K562 (cell line): ENCODE measurements at regions not wholly inside any gene's neighbourhood (a gene's known extent, or its start where the extent isn't known, plus 50 kb on each side); places are given as distances from the start of the nearest gene placed in this dataset.

Source experiments
- ATAC-seq: fragments of 200-7000 bp; cut with Tn5 transposase; 3 replicates; pipeline ENCODE4 v1.9.1; 2020; ENCODE audit warnings: moderate library complexity
- BruUV-seq: library from RNA; stranded (reverse); fragments of 400-500 nt; replicated peaks from 2 replicates; lab custom pipeline; 2021; lab: Mats Ljungman, UMichigan
- CTCF ChIA-PET: fragments of 300-600 bp; formaldehyde crosslinking; extraction: SDS; loops from one replicate; lab custom pipeline; 2021; ENCODE audit warnings: low intra/inter-chr PET ratio; lab: Yijun Ruan, JAX
- POLR2A ChIA-PET: fragments of 300-600, 350-650 bp; sonication (Branson Sonifier 250); formaldehyde crosslinking; extraction: SDS; loops from one replicate; lab custom pipeline; 2021; ENCODE audit warnings: antibody characterized with exemption, inconsistent platforms; lab: Yijun Ruan, JAX
- DNase-seq, 4 experiments: peaks; one replicate each; pipeline versions ENCODE4 v3.0.0 to v3.0.0-alpha.2; 2011 to 2018; ENCODE audit warnings: low spot score in 3 of 4, mixed read lengths in 3 of 4; ENCODE audit errors: extremely low read depth in 1 of 4
- FAIRE-seq: peaks from 2 replicates; lab custom pipeline; 2011; peaks lifted over from hg19 to GRCh38; lab: Jason Lieb, UNC
- H2AFZ ChIP-seq: 2 replicates; pipeline ENCODE4 v1.6.0; 2011; ENCODE audit warnings: low read depth, low read length, control low read depth, inconsistent platforms
- H3K27ac ChIP-seq: fragments of 200-600 bp; 3 replicates; pipeline ENCODE4 v1.8.0; 2011; ENCODE audit warnings: low read depth, mild to moderate bottlenecking, control low read depth, inconsistent platforms, low read length, moderate library complexity, mixed read lengths; ENCODE audit errors: extremely low read depth
- H3K27me3 ChIP-seq, 2 experiments: fragments of 300-600 bp in 1 of 2; 2 replicates in 1 of 2; 3 replicates in 1 of 2; pipeline versions ENCODE4 v1.6.0 to v1.8.0; 2011; ENCODE audit warnings: inconsistent platforms in 2 of 2, low read length in 2 of 2, mild to moderate bottlenecking in 1 of 2, mixed read lengths in 1 of 2, moderate library complexity in 1 of 2; ENCODE audit not compliant: control insufficient read depth in 2 of 2, insufficient read depth in 2 of 2
- H3K36me3 ChIP-seq: fragments of 300-600 bp; 3 replicates; pipeline ENCODE4 v1.8.0; 2011; ENCODE audit warnings: mild to moderate bottlenecking, low read length, inconsistent platforms; ENCODE audit not compliant: control insufficient read depth, insufficient read depth
- H3K4me1 ChIP-seq, 2 experiments: fragments of 200-600 bp in 1 of 2; replicated peaks in 1 of 2; 2 replicates in 1 of 2; 3 replicates in 1 of 2; pipeline versions ENCODE4 v1.5.1 to v1.8.0; 2011; ENCODE audit warnings: inconsistent platforms in 2 of 2, low read length in 2 of 2, mild to moderate bottlenecking in 1 of 2, mixed read lengths in 1 of 2, moderate library complexity in 1 of 2; ENCODE audit not compliant: control insufficient read depth in 2 of 2, insufficient read depth in 2 of 2
- H3K4me2 ChIP-seq: 2 replicates; pipeline ENCODE4 v1.6.1; 2011; ENCODE audit warnings: low read length, control low read depth, inconsistent platforms, mixed read lengths; ENCODE audit not compliant: insufficient read depth
- H3K4me3 ChIP-seq: fragments of 200-600 bp; sonication (generic), shearing (Covaris generic); 2 replicates; pipeline ENCODE4 v1.5.1; 2016; ENCODE audit warnings: control low read depth, inconsistent platforms
- H3K79me2 ChIP-seq: fragments of 200-600 bp; 3 replicates; pipeline ENCODE4 v1.8.0; 2011; ENCODE audit warnings: low read length, inconsistent platforms; ENCODE audit not compliant: control insufficient read depth, insufficient read depth
- H3K9ac ChIP-seq, 2 experiments: 2 replicates each; pipeline versions ENCODE4 v1.6.0 to v1.6.1; 2011; ENCODE audit warnings: low read depth in 2 of 2, low read length in 2 of 2, control low read depth in 1 of 2, inconsistent platforms in 1 of 2, mild to moderate bottlenecking in 1 of 2, mixed read lengths in 1 of 2; ENCODE audit not compliant: insufficient read depth in 1 of 2
- H3K9me1 ChIP-seq: one replicate; pipeline ENCODE4 v1.6.0; 2011; ENCODE audit warnings: inconsistent platforms, mild to moderate bottlenecking, low read length, moderate library complexity; ENCODE audit not compliant: control insufficient read depth, insufficient read depth
- H3K9me3 ChIP-seq: replicated peaks from 2 replicates; pipeline ENCODE4 v1.5.1; 2011; ENCODE audit warnings: low read depth, low read length, inconsistent platforms; ENCODE audit not compliant: control insufficient read depth, insufficient read depth
- H4K20me1 ChIP-seq: replicated peaks from 2 replicates; pipeline ENCODE4 v1.6.1; 2011; ENCODE audit warnings: low read length, inconsistent platforms, mixed read lengths; ENCODE audit not compliant: control insufficient read depth, insufficient read depth
- CAMTA2 ChIP-seq: fragments of 250-450 bp; sonication (Bioruptor Pico); conservative IDR thresholded peaks from 2 replicates; pipeline ENCODE4 v1.5.1; 2022
- CREB5 ChIP-seq: fragments of 250-450 bp; sonication (Bioruptor Pico); IDR thresholded peaks from 2 replicates; pipeline ENCODE4 v1.5.0; 2020; ENCODE audit warnings: mild to moderate bottlenecking
- FOXP1 ChIP-seq: sonication (generic); formaldehyde crosslinking; IDR thresholded peaks from 2 replicates; pipeline ENCODE4 v1.8.0; 2022; ENCODE audit warnings: mild to moderate bottlenecking, missing genetic modification reagents
- HNRNPUL1 ChIP-seq: fragments of 200-400 bp; formaldehyde crosslinking; IDR thresholded peaks from 2 replicates; pipeline ENCODE4 v1.6.1; 2017; ENCODE audit warnings: low read length
- MXD1 ChIP-seq: fragments of 250-450 bp; sonication (Bioruptor Pico); IDR thresholded peaks from 2 replicates; pipeline ENCODE4 v1.8.0; 2021; ENCODE audit warnings: borderline replicate concordance, mild to moderate bottlenecking, moderate library complexity; ENCODE audit not compliant: poor library complexity, severe bottlenecking
- NFIX ChIP-seq: fragments of 250-450 bp; sonication (Bioruptor Pico); IDR thresholded peaks from 2 replicates; pipeline ENCODE4 v1.4.0; 2020; ENCODE audit warnings: low read depth, mild to moderate bottlenecking, moderate library complexity
- NKRF ChIP-seq: fragments of 450-650 bp; IDR thresholded peaks from 2 replicates; pipeline ENCODE4 v1.6.1; 2016; ENCODE audit warnings: borderline replicate concordance
- PTRF ChIP-seq: fragments of 450-650 bp; IDR thresholded peaks from 2 replicates; pipeline ENCODE4 v1.6.1; 2016; ENCODE audit warnings: mild to moderate bottlenecking, missing genetic modification characterization, missing compliant biosample characterization
- SIRT6 ChIP-seq: IDR thresholded peaks from one replicate; pipeline ENCODE4 v1.6.1; 2012; ENCODE audit warnings: low read depth, mild to moderate bottlenecking, control low read depth, inconsistent platforms, low read length, moderate library complexity
- SRSF7 ChIP-seq: fragments of 200-400 bp; formaldehyde crosslinking; optimal IDR thresholded peaks from 2 replicates; pipeline ENCODE3; 2017; ENCODE audit warnings: mild to moderate bottlenecking, low read depth, low read length
- STAG1 ChIP-seq: sonication (generic); formaldehyde crosslinking; IDR thresholded peaks from 2 replicates; pipeline ENCODE4 v1.5.0; 2020; ENCODE audit warnings: missing genetic modification reagents, borderline replicate concordance
- STAT6 ChIP-seq: sonication (generic); formaldehyde crosslinking; IDR thresholded peaks from 2 replicates; pipeline ENCODE4 v1.8.1; 2023; ENCODE audit warnings: mild to moderate bottlenecking, missing genetic modification reagents
- ZNF232 ChIP-seq: sonication (generic); formaldehyde crosslinking; IDR thresholded peaks from 2 replicates; pipeline ENCODE4 v1.8.0; 2022; ENCODE audit warnings: mild to moderate bottlenecking, missing genetic modification reagents
- ZNF280A ChIP-seq: fragments of 450-650 bp; IDR thresholded peaks from 2 replicates; pipeline ENCODE4 v1.6.1; 2018; ENCODE audit warnings: mild to moderate bottlenecking, low read depth; ENCODE audit not compliant: partially characterized antibody
- ZNF79 ChIP-seq: fragments of 250-450 bp; sonication (Bioruptor Pico); IDR thresholded peaks from 2 replicates; pipeline ENCODE4 v1.4.0; 2020; ENCODE audit warnings: low read depth, mild to moderate bottlenecking, moderate library complexity
- WGBS: fragments of 100-300 bp; shearing (Covaris generic); methylation state at CpG from one replicate; pipeline ENCODE4 v1.1.6; 2016; ENCODE audit warnings: low coverage, mixed read lengths; ENCODE audit not compliant: insufficient coverage; ENCODE audit errors: missing lambda C conversion rate; 5-methylcytosine and 5-hydroxymethylcytosine counted together
- in situ Hi-C: fragments of 300-500 bp; cut with MboI; formaldehyde crosslinking; loops from 4 replicates; pipeline ENCODE4 v1.15.0; 2018; ENCODE audit warnings: inconsistent platforms, mixed read lengths
- intact Hi-C: fragments of 100-400 bp; cut with micrococcal nuclease; formaldehyde crosslinking; loops from 2 replicates; pipeline ENCODE4 v1.14.2; 2022

- H3K79me2 ChIP-seq: no peaks in the 10 kb centered on the region
- DNase-seq (no peak), ATAC-seq (no peak), FAIRE-seq (no peak)
- no peak overlapping the region for H3K9ac ChIP-seq
- ChIA-PET POLR2A (interaction anchor here (1.0 kb wide), 1 partner anchor 10 kb away, joined by 4 read pairs; no protein-coding TSS in a partner anchor), CTCF (no interaction called here)
- H3K4me1 ChIP-seq: peaks cover 0 to 3% of the 10 kb centered on the region in 2 experiments; a peak in 2 of 5 replicates
- no peak overlapping the region for H2AFZ ChIP-seq
- no peak overlapping the region for H3K27ac ChIP-seq
- H3K27me3 ChIP-seq: peaks cover 31 to 41% of the 10 kb centered on the region in 2 experiments
- H4K20me1 ChIP-seq: 0 out of 2 replicates have a peak, but pooled peaks cover 3% of the 10 kb centered on the region
- no peak overlapping the region for H3K4me2 ChIP-seq
- H3K36me3 ChIP-seq: no peaks in the 10 kb centered on the region
- BruUV-seq: no TSS peak
- intact Hi-C loops (loop anchor here (10.0 kb wide), 3 partner anchors 158 to 728 kb away; no protein-coding TSS in a partner anchor), in situ Hi-C loops (no loop called here)
- no peaks in the 10 kb centered on the region for H3K9me3 ChIP-seq
- no peak overlapping the region for H3K4me3 ChIP-seq
- WGBS: 3% methylated on average over 10 of the region's 10 CpGs
- no peaks in the 10 kb centered on the region for H3K9me1 ChIP-seq
- TF ChIP-seq SRSF7 (no peak), ZNF232 (CRISPR knock-in tag) (no peak), HNRNPUL1 (no peak), ZNF79 (CRISPR knock-in tag) (no peak), NFIX (CRISPR knock-in tag) (no peak), CAMTA2 (CRISPR knock-in tag) (no peak), ZNF280A (no peak), STAT6 (CRISPR knock-in tag) (no peak), NKRF (no peak), FOXP1 (CRISPR knock-in tag) (no peak), MXD1 (CRISPR knock-in tag) (no peak), STAG1 (CRISPR knock-in tag) (no peak), PTRF (tag) (no peak), CREB5 (no peak), SIRT6 (no peak)
Observed at GRCh38 chr1:36706416-36706815, 223.7 kb upstream of the CSF3R start.
